Neural cell (in vitro differentiated cells): ENCODE measurements at regions not wholly inside any gene's neighbourhood (a gene's known extent, or its start where the extent isn't known, plus 50 kb on each side); places are given as distances from the start of the nearest gene placed in this dataset.

Experiments
- H2AFZ ChIP-seq: fragments of 200-600, 300-800 bp; sonication (generic), shearing (Covaris generic); 2 replicates; pipeline ENCODE4 v1.6.0; 2014; ENCODE audit warnings: low read depth, mild to moderate bottlenecking, antibody characterized with exemption, low read length, moderate library complexity
- H3F3A ChIP-seq: fragments of 200-600 bp; shearing (Covaris generic); 2 replicates; pipeline ENCODE4 v1.6.1; 2016; ENCODE audit warnings: mild to moderate bottlenecking, moderate library complexity, mixed read lengths, antibody characterized with exemption, low read length; ENCODE audit not compliant: insufficient read depth, poor library complexity, severe bottlenecking
- H3K27ac ChIP-seq: fragments of 200-600, 300-800 bp; sonication (generic), shearing (Covaris generic); 2 replicates; pipeline ENCODE4 v1.5.1; 2014; ENCODE audit warnings: mild to moderate bottlenecking, low read length, moderate library complexity
- H3K27me3 ChIP-seq: fragments of 300-800, 200-600 bp; sonication (generic), shearing (Covaris generic); 2 replicates; pipeline ENCODE4 v1.6.0; 2014; ENCODE audit warnings: mild to moderate bottlenecking, low read depth, low read length, moderate library complexity; ENCODE audit not compliant: insufficient read depth
- H3K36me3 ChIP-seq: fragments of 300-800, 200-600 bp; sonication (generic), shearing (Covaris generic); 2 replicates; pipeline ENCODE4 v1.5.1; 2014; ENCODE audit warnings: mild to moderate bottlenecking, antibody characterized with exemption, low read length, moderate library complexity; ENCODE audit not compliant: insufficient read depth
- H3K4me2 ChIP-seq: fragments of 300-800, 200-600 bp; sonication (generic), shearing (Covaris generic); 2 replicates; pipeline ENCODE4 v1.6.0; 2014; ENCODE audit warnings: mild to moderate bottlenecking, low read length
- H3K4me3 ChIP-seq: fragments of 300-800, 200-600 bp; sonication (generic), shearing (Covaris generic); 2 replicates; pipeline ENCODE4 v1.5.1; 2014; ENCODE audit warnings: mild to moderate bottlenecking, low read length, moderate library complexity
- H3K79me2 ChIP-seq: fragments of 200-600 bp; shearing (Covaris generic); replicated peaks from 2 replicates; pipeline ENCODE4 v1.6.0; 2014; ENCODE audit warnings: mild to moderate bottlenecking, low read length, moderate library complexity; ENCODE audit not compliant: insufficient read depth
- H3K9ac ChIP-seq: fragments of 300-800, 200-600 bp; sonication (generic), shearing (Covaris generic); 2 replicates; pipeline ENCODE4 v1.6.1; 2016; ENCODE audit warnings: mild to moderate bottlenecking, low read length, mixed read lengths
- H3K9me2 ChIP-seq: fragments of 200-600 bp; shearing (Covaris generic); 2 replicates; pipeline ENCODE4 v1.6.1; 2016; ENCODE audit warnings: mild to moderate bottlenecking, low read length, mixed read lengths; ENCODE audit not compliant: insufficient read depth
- H3K9me3 ChIP-seq: fragments of 200-600, 300-800 bp; sonication (generic), shearing (Covaris generic); 2 replicates; pipeline ENCODE4 v1.6.1; 2016; ENCODE audit warnings: mild to moderate bottlenecking, mixed run types, low read length, moderate library complexity, mixed read lengths
- H4K20me1 ChIP-seq: fragments of 200-600 bp; shearing (Covaris generic); 2 replicates; pipeline ENCODE4 v1.6.1; 2016; ENCODE audit warnings: mild to moderate bottlenecking, mixed run types; ENCODE audit not compliant: insufficient read depth
- CTCF ChIP-seq: fragments of 450-650 bp; IDR thresholded peaks from 2 replicates; pipeline ENCODE4 v1.5.1; 2014; ENCODE audit warnings: antibody characterized with exemption, mild to moderate bottlenecking, moderate library complexity; ENCODE audit not compliant: poor library complexity, severe bottlenecking
- EP300 ChIP-seq: fragments of 450-650 bp; conservative IDR thresholded peaks from 2 replicates; pipeline ENCODE4 v1.6.1; 2014; ENCODE audit warnings: antibody characterized with exemption, mild to moderate bottlenecking, moderate library complexity; ENCODE audit not compliant: poor library complexity, severe bottlenecking
- EZH2 ChIP-seq: fragments of 200-600, 300-800 bp; shearing (Covaris generic), sonication (generic); IDR thresholded peaks from 2 replicates; pipeline ENCODE4 v1.6.1; 2014; ENCODE audit warnings: antibody characterized with exemption, low read length, borderline replicate concordance, mild to moderate bottlenecking; ENCODE audit not compliant: insufficient read depth, poor library complexity, severe bottlenecking
- MXI1 ChIP-seq: fragments of 450-650 bp; conservative IDR thresholded peaks from 2 replicates; pipeline ENCODE4 v1.6.1; 2014; ENCODE audit warnings: antibody characterized with exemption, mild to moderate bottlenecking; ENCODE audit not compliant: poor library complexity, severe bottlenecking
- POLR2AphosphoS5 ChIP-seq: IDR thresholded peaks from 2 replicates; pipeline ENCODE4 v1.6.1; 2012
- RAD21 ChIP-seq: fragments of 450-650 bp; conservative IDR thresholded peaks from 2 replicates; pipeline ENCODE4 v1.6.1; 2014; ENCODE audit warnings: antibody characterized with exemption, mild to moderate bottlenecking, moderate library complexity
- REST ChIP-seq: IDR thresholded peaks from 2 replicates; pipeline ENCODE4 v1.6.1; 2012; ENCODE audit warnings: borderline replicate concordance
- SMC3 ChIP-seq: fragments of 450-650 bp; conservative IDR thresholded peaks from 2 replicates; pipeline ENCODE4 v1.6.1; 2014; ENCODE audit warnings: antibody characterized with exemption, mild to moderate bottlenecking, moderate library complexity; ENCODE audit not compliant: poor library complexity
- TAF1 ChIP-seq: IDR thresholded peaks from 2 replicates; pipeline ENCODE4 v1.6.1; 2012; ENCODE audit warnings: low read depth

GRCh38 chr9:2248768-2249265 is 233.7 kb downstream of the SMARCA2 start:
- no peaks in the 10 kb centered on the region for H3K79me2 ChIP-seq
- H3K36me3 ChIP-seq, result no peaks in the 10 kb centered on the region
- H2AFZ ChIP-seq, result no peak overlapping the region
- no peak overlapping the region for H3K9ac ChIP-seq
- H4K20me1 ChIP-seq, result no peaks in the 10 kb centered on the region
- peaks cover 2% of the 10 kb centered on the region for H3F3A ChIP-seq
- no peaks in the 10 kb centered on the region for H3K9me2 ChIP-seq
- H3K4me2 ChIP-seq, result no peak overlapping the region
- H3K9me3 ChIP-seq, result no peaks in the 10 kb centered on the region
- TF ChIP-seq EZH2 (no peak), POLR2AphosphoS5 (no peak), RAD21 (no peak), CTCF (no peak), MXI1 (no peak), TAF1 (no peak), EP300 (no peak), SMC3 (no peak), REST (no peak)
- no peak overlapping the region for H3K4me3 ChIP-seq
- no peaks in the 10 kb centered on the region for H3K27me3 ChIP-seq
- no peak overlapping the region for H3K27ac ChIP-seq

- H2AFZ ChIP-seq, result no peak overlapping the region
- H3K9me3 ChIP-seq, result no peaks in the 10 kb centered on the region
Measured at GRCh38 chr9:2253636-2254580, 238.8 kb downstream of the SMARCA2 start.

More at GRCh38 chr9:2253636-2254580, 238.8 kb downstream of the SMARCA2 start:
- peak; percentile 12 for TF ChIP-seq POLR2AphosphoS5
- no peak for TF ChIP-seq RAD21
- peak; percentile 24 for TF ChIP-seq REST
- no peaks in the 10 kb centered on the region for H3K9me2 ChIP-seq
- H3K36me3 ChIP-seq, result no peaks in the 10 kb centered on the region
- peak overlapping the region; percentile 43 for H3K4me2 ChIP-seq
- peak overlapping the region; percentile 27 for H3K9ac ChIP-seq
- no peaks in the 10 kb centered on the region for H4K20me1 ChIP-seq
- H3K27me3 ChIP-seq, result no peaks in the 10 kb centered on the region
- no peaks in the 10 kb centered on the region for H3K79me2 ChIP-seq
- H3K4me3 ChIP-seq, result peak overlapping the region; percentile 42
- H3F3A ChIP-seq, result peaks cover 2% of the 10 kb centered on the region
- H3K27ac ChIP-seq, result peak overlapping the region; percentile 67
